Activated naive CD4-positive, alpha-beta T cell treated with anti-CD3 and anti-CD28 coated beads for 36 hours (primary cell): ENCODE measurements at regions not wholly inside any gene's neighbourhood (a gene's known extent, or its start where the extent isn't known, plus 50 kb on each side); places are given as distances from the start of the nearest gene placed in this dataset.

Experiments used
- CTCF ChIA-PET: fragments of 350-600 bp; sonication (Branson Sonifier 250); formaldehyde crosslinking; loops from one replicate; lab custom pipeline; 2021; ENCODE audit warnings: antibody characterized with exemption; lab: Charles Lee
- DNase-seq: peaks from one replicate; pipeline ENCODE4 v3.0.0-alpha.2; 2020
- H3K27ac Mint-ChIP-seq: one replicate; pipeline ENCODE4 v1.8.0; 2021; ENCODE audit warnings: mild to moderate bottlenecking, mixed read lengths
- H3K27me3 Mint-ChIP-seq: one replicate; pipeline ENCODE4 v1.8.0; 2021; ENCODE audit warnings: low read depth, mixed read lengths
- H3K36me3 Mint-ChIP-seq: one replicate; pipeline ENCODE4 v1.8.0; 2021; ENCODE audit warnings: low read depth, mixed read lengths
- H3K4me1 Mint-ChIP-seq: one replicate; pipeline ENCODE4 v1.8.0; 2021; ENCODE audit warnings: low read depth, mixed read lengths
- H3K4me3 Mint-ChIP-seq: one replicate; pipeline ENCODE4 v1.8.0; 2021; ENCODE audit warnings: mild to moderate bottlenecking, moderate library complexity, mixed read lengths
- H3K9me3 Mint-ChIP-seq: one replicate; pipeline ENCODE4 v1.8.0; 2021; ENCODE audit warnings: mixed read lengths
- intact Hi-C: fragments of 100-400 bp; cut with micrococcal nuclease; formaldehyde crosslinking; loops from one replicate; pipeline ENCODE4 v1.15.1; 2023

- no peak for DNase-seq
- intact Hi-C loops = no loop called here
- Mint-ChIP-seq H3K4me3 (no peak overlapping the region), H3K4me1 (no peaks in the 10 kb centered on the region), H3K27ac (no peak overlapping the region), H3K36me3 (no peaks in the 10 kb centered on the region), H3K27me3 (no peaks in the 10 kb centered on the region), H3K9me3 (peaks cover 4% of the 10 kb centered on the region)
- CTCF ChIA-PET = no interaction called here
These were observed 177.8 kb upstream of the MPPED2 start for GRCh38 chr11:30763951-30764350.

- Mint-ChIP-seq H3K9me3 (peaks cover 4% of the 10 kb centered on the region), H3K4me3 (no peak overlapping the region), H3K27ac (no peak overlapping the region), H3K27me3 (no peaks in the 10 kb centered on the region), H3K36me3 (no peaks in the 10 kb centered on the region), H3K4me1 (no peaks in the 10 kb centered on the region)
- DNase-seq = no peak
- intact Hi-C loops = no loop called here
- CTCF ChIA-PET = interaction anchor here (0.6 to 0.7 kb wide), 2 partner anchors 26 to 196 kb away, joined by 3 read pairs; no protein-coding TSS in a partner anchor
These were observed 176.0 kb upstream of the MPPED2 start for GRCh38 chr11:30762188-30762587.

DNA sequence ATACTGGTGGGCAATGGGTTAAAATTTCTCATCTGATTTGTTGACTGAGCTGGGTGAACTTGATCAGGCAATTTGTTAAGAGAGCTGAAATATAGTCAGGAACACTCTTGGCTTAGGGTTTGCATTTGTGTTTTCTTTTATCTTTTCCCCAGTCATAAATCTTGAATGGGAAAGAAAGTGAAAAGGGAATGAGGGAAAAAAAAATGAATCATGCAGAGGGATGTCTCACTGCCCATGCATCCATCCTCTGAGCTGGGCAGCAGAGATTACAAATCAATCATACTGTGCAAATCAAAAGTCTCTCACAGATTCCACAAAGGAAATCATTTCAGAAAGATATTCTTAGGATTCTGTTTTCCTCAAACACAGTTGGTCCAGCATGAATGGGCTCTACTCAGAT is 174.2 kb upstream of the MPPED2 start:
- CTCF ChIA-PET = no interaction called here
- Mint-ChIP-seq H3K36me3 (no peaks in the 10 kb centered on the region), H3K4me3 (no peak overlapping the region), H3K4me1 (no peaks in the 10 kb centered on the region), H3K27me3 (no peaks in the 10 kb centered on the region), H3K27ac (no peak overlapping the region), H3K9me3 (peaks cover 4% of the 10 kb centered on the region)
- intact Hi-C loops = no loop called here
- no peak for DNase-seq

GRCh38 chr11:30758946-30759504 is 172.9 kb upstream of the MPPED2 start:
- CTCF ChIA-PET = interaction anchor here (1.0 kb wide), 1 partner anchor 414 kb away, joined by 3 read pairs; no protein-coding TSS in a partner anchor
- Mint-ChIP-seq H3K4me1 (no peaks in the 10 kb centered on the region), H3K9me3 (peaks cover 4% of the 10 kb centered on the region), H3K27me3 (no peaks in the 10 kb centered on the region), H3K36me3 (no peaks in the 10 kb centered on the region), H3K4me3 (no peak overlapping the region), H3K27ac (no peak overlapping the region)
- intact Hi-C loops = no loop called here
- no peak for DNase-seq

GRCh38 chr11:30758518-30758917 is 172.4 kb upstream of the MPPED2 start:
- CTCF ChIA-PET = no interaction called here
- intact Hi-C loops = no loop called here
- no peak overlapping the region for H3K27ac Mint-ChIP-seq
- H3K4me3 Mint-ChIP-seq = no peak overlapping the region
- H3K4me1 Mint-ChIP-seq = no peaks in the 10 kb centered on the region
- peaks cover 3% of the 10 kb centered on the region for H3K9me3 Mint-ChIP-seq
- H3K27me3 Mint-ChIP-seq = no peaks in the 10 kb centered on the region
- H3K36me3 Mint-ChIP-seq = no peaks in the 10 kb centered on the region
- no peak for DNase-seq

DNA sequence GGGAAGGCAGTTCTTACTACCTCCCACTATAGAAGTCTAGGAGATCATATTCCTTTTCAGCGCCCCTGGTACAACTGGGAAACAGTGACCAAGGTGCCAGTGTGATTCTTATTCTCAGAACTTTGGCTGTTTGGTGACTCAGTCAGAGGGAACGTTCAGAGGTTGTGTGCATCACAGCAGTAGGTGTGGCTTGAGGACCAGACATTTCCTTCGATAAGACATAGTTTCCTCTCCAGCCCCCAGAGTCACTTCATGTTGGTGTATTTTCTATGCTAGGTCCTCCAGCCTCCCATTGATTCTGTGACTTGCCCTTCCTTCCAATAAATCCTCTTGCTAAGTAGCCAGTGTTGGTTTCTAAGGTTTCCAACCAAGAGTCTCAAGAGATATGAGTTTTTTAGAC is 171.9 kb upstream of the MPPED2 start:
- Mint-ChIP-seq H3K4me3 (no peak overlapping the region), H3K27ac (no peak overlapping the region), H3K27me3 (no peaks in the 10 kb centered on the region), H3K36me3 (no peaks in the 10 kb centered on the region), H3K4me1 (no peaks in the 10 kb centered on the region), H3K9me3 (no peaks in the 10 kb centered on the region)
- intact Hi-C loops = no loop called here
- CTCF ChIA-PET = interaction anchor here (0.6 kb wide), 1 partner anchor 359 kb away, joined by 4 read pairs; no protein-coding TSS in a partner anchor
- no peak for DNase-seq

DNA sequence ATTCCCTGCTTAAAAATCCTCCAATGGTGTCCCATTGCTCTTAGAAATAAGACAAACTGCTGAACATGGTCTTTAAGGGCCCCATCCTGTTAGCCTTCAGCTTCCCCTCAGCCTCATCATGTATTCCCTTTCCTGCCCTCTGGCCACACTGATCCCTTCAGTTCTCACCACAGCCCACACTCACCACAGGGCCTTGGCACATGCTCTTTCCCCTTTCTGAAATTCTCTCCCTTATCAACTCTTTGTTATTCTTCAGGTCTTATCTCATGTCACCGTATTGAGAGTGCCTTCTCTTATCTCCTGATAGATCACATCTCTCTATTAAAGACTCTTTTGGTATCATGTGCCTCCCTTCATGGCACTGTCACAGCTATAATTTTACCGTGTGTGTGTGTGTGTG is 167.8 kb upstream of the MPPED2 start:
- intact Hi-C loops = no loop called here
- H3K9me3 Mint-ChIP-seq = no peaks in the 10 kb centered on the region
- no peaks in the 10 kb centered on the region for H3K4me1 Mint-ChIP-seq
- no peak for DNase-seq
- H3K36me3 Mint-ChIP-seq = no peaks in the 10 kb centered on the region
- H3K4me3 Mint-ChIP-seq = no peak overlapping the region
- CTCF ChIA-PET = no interaction called here
- no peak overlapping the region for H3K27ac Mint-ChIP-seq
- peaks cover 3% of the 10 kb centered on the region for H3K27me3 Mint-ChIP-seq

- CTCF ChIA-PET = no interaction called here
- intact Hi-C loops = no loop called here
- Mint-ChIP-seq H3K27ac (no peak overlapping the region), H3K9me3 (no peaks in the 10 kb centered on the region), H3K4me1 (no peaks in the 10 kb centered on the region), H3K4me3 (no peak overlapping the region), H3K27me3 (peaks cover 3% of the 10 kb centered on the region), H3K36me3 (no peaks in the 10 kb centered on the region)
- DNase-seq = no peak
These were observed 167.4 kb upstream of the MPPED2 start for GRCh38 chr11:30753504-30753903.

DNA sequence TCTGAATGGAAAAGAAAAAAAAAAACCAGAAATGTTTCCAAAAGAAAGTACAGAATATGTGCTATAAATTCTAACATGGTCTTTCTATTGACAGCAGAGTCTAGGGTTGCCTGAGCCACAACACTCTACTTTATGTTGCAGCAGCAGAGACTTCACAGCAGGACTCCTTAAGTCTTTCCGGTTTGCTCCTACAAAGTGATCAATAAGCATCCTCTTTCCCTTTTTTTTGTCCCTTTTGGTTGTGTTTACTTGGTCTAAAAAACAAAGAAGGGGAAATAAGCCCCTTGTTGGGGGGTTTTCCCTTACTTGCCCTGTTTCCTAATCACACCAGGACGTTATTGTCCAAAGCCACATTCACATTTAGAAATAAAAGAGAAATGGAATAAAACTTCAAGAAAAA is 163.1 kb upstream of the MPPED2 start:
- no peak overlapping the region for H3K27ac Mint-ChIP-seq
- CTCF ChIA-PET = no interaction called here
- H3K36me3 Mint-ChIP-seq = no peaks in the 10 kb centered on the region
- no peaks in the 10 kb centered on the region for H3K9me3 Mint-ChIP-seq
- intact Hi-C loops = no loop called here
- DNase-seq = no peak
- H3K27me3 Mint-ChIP-seq = peaks cover 3% of the 10 kb centered on the region
- H3K4me1 Mint-ChIP-seq = no peaks in the 10 kb centered on the region
- H3K4me3 Mint-ChIP-seq = no peak overlapping the region

DNA sequence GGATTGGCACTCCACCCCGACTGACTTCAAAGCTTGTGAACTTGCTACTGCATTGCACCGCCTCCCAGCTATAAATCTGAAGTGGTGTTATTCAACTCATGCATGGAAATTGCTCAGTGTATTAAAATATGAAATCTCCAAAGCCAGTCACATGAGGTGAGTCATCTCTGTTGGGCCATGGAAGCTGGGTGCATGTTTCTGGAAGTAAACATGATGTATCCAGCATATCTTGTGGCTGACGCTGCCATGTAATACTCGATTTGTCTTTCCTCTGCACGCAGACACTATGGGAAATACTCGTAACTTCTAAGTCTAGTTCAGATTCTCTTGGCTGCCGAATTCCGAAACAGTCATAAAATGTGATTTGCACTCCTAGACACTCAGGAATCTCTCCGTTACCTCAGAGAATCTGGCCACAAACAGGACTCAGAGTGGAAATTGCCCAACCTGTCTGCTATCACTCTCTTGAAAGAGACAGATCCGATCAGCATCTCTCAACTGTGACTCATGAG is 154.9 kb upstream of the MPPED2 start:
- CTCF ChIA-PET = no interaction called here
- Mint-ChIP-seq H3K4me1 (no peaks in the 10 kb centered on the region), H3K27me3 (no peaks in the 10 kb centered on the region), H3K27ac (no peak overlapping the region), H3K9me3 (peaks cover 3% of the 10 kb centered on the region), H3K4me3 (no peak overlapping the region), H3K36me3 (no peaks in the 10 kb centered on the region)
- DNase-seq = no peak
- intact Hi-C loops = no loop called here

- Mint-ChIP-seq H3K36me3 (no peaks in the 10 kb centered on the region), H3K27me3 (no peaks in the 10 kb centered on the region), H3K9me3 (peaks cover 3% of the 10 kb centered on the region), H3K27ac (no peak overlapping the region), H3K4me3 (no peak overlapping the region), H3K4me1 (no peaks in the 10 kb centered on the region)
- intact Hi-C loops = no loop called here
- DNase-seq = no peak
- CTCF ChIA-PET = no interaction called here
These were observed 153.9 kb upstream of the MPPED2 start for GRCh38 chr11:30740091-30740490.

DNA sequence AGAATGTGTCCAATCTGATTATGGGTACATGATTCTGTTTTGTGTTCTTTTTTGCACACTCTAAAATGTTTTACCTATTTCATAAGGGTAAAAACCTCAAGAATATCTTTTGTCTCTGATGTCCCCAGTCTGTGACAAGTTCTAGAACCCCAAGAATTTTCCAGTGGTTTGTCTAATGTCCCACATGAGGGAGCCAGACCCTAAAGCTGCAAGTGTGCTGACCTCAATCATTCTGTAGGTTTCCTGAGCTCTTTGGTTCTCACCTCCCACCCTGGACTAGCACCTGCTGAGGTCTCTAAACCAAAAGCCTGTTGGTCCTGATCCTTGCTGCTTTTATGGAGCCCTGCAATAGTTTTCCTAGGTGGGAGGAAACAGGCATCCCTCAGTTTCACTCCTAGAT is 149.8 kb upstream of the MPPED2 start:
- no peaks in the 10 kb centered on the region for H3K36me3 Mint-ChIP-seq
- no peak overlapping the region for H3K4me3 Mint-ChIP-seq
- CTCF ChIA-PET = no interaction called here
- no peak overlapping the region for H3K27ac Mint-ChIP-seq
- H3K9me3 Mint-ChIP-seq = peaks cover 3% of the 10 kb centered on the region
- H3K4me1 Mint-ChIP-seq = no peaks in the 10 kb centered on the region
- intact Hi-C loops = no loop called here
- DNase-seq = no peak
- no peaks in the 10 kb centered on the region for H3K27me3 Mint-ChIP-seq

- intact Hi-C loops = no loop called here
- H3K9me3 Mint-ChIP-seq = peaks cover 3% of the 10 kb centered on the region
- H3K27me3 Mint-ChIP-seq = no peaks in the 10 kb centered on the region
- H3K4me3 Mint-ChIP-seq = no peak overlapping the region
- no peaks in the 10 kb centered on the region for H3K4me1 Mint-ChIP-seq
- H3K36me3 Mint-ChIP-seq = no peaks in the 10 kb centered on the region
- CTCF ChIA-PET = no interaction called here
- no peak for DNase-seq
- no peak overlapping the region for H3K27ac Mint-ChIP-seq
These were observed 147.6 kb upstream of the MPPED2 start for GRCh38 chr11:30733748-30734147.
